Astrocyte (in vitro differentiated cells and primary cell): ENCODE measurements at regions not wholly inside any gene's neighbourhood (a gene's known extent, or its start where the extent isn't known, plus 50 kb on each side); places are given as distances from the start of the nearest gene placed in this dataset.

Experiments
- CTCF ChIP-seq: IDR thresholded peaks from 2 replicates; pipeline ENCODE4 v1.5.1; 2011; ENCODE audit warnings: low read depth, mild to moderate bottlenecking, inconsistent platforms, low read length, moderate library complexity; ENCODE audit not compliant: insufficient read depth
- EZH2 ChIP-seq: IDR thresholded peaks from 2 replicates; pipeline ENCODE4 v1.6.1; 2012; ENCODE audit warnings: mild to moderate bottlenecking, low read length, inconsistent platforms; ENCODE audit not compliant: insufficient read depth

DNA sequence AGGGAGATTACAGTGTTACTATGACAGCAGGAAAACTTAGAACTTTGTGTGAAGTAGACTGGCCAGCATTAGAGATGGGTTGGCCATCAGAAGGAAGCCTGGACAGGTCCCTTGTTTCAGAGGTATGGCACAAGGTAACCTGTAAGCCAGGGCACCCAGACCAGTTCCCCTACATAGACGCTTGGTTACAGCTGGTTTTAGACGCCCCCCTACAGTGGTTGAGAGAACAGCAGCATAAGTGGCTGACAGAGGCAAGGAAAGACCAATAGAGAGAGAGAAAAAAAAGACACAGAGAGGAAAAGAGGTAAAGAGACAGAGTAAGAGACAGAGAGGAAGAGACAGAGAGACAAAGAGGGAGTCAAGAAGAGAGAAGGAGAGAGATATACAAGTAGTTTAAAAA is 144.5 kb downstream of the GC start:
- TF ChIP-seq CTCF (no peak), EZH2 (no peak)
